GM23248 (cell line): ENCODE measurements at regions not wholly inside any gene's neighbourhood (a gene's known extent, or its start where the extent isn't known, plus 50 kb on each side); places are given as distances from the start of the nearest gene placed in this dataset.

ENCODE experiments used
- EZH2 ChIP-seq: fragments of 200-600 bp; sonication (generic); IDR thresholded peaks from 2 replicates; pipeline ENCODE4 v1.6.1; 2018; ENCODE audit warnings: antibody characterized with exemption, mild to moderate bottlenecking; ENCODE audit not compliant: insufficient read depth, poor library complexity, severe bottlenecking
- EZH2phosphoT487 ChIP-seq: fragments of 200-600 bp; sonication (generic); IDR thresholded peaks from 2 replicates; pipeline ENCODE4 v1.6.1; 2018; ENCODE audit warnings: antibody characterized with exemption, moderate library complexity, mild to moderate bottlenecking, low read depth; ENCODE audit not compliant: insufficient read depth

- TF ChIP-seq EZH2 (no peak), EZH2phosphoT487 (no peak)
Measured at GRCh38 chr22:44592126-44592823, 94.2 kb upstream of the RTL6 start.
